Endodermal cell (in vitro differentiated cells): ENCODE measurements at regions not wholly inside any gene's neighbourhood (a gene's known extent, or its start where the extent isn't known, plus 50 kb on each side); places are given as distances from the start of the nearest gene placed in this dataset.

Experiments used
- DNase-seq: peaks from one replicate; pipeline ENCODE4 v3.0.0-alpha.2; 2017
- H3K27ac ChIP-seq: 2 replicates; pipeline ENCODE4 v1.5.1; 2013; ENCODE audit warnings: mild to moderate bottlenecking, low read depth, low read length, moderate library complexity
- H3K27me3 ChIP-seq: 2 replicates; pipeline ENCODE4 v1.6.1; 2013; ENCODE audit warnings: mild to moderate bottlenecking, low read length, moderate library complexity; ENCODE audit not compliant: insufficient read depth, control insufficient read depth, poor library complexity, severe bottlenecking
- H3K36me3 ChIP-seq: 2 replicates; pipeline ENCODE4 v1.7.0; 2013; ENCODE audit warnings: mild to moderate bottlenecking, low read length, moderate library complexity; ENCODE audit not compliant: control insufficient read depth, insufficient read depth
- H3K4me1 ChIP-seq: one replicate; pipeline ENCODE4 v1.7.0; 2013; ENCODE audit warnings: low read length; ENCODE audit not compliant: control insufficient read depth, insufficient read depth
- H3K4me3 ChIP-seq: 2 replicates; pipeline ENCODE4 v1.5.1; 2013; ENCODE audit warnings: mild to moderate bottlenecking, low read length, moderate library complexity
- H3K9ac ChIP-seq: 2 replicates; pipeline ENCODE4 v1.6.1; 2013; ENCODE audit warnings: mild to moderate bottlenecking, low read length, moderate library complexity; ENCODE audit not compliant: poor library complexity, severe bottlenecking; ENCODE audit errors: extremely low read depth
- H3K9me3 ChIP-seq: 2 replicates; pipeline ENCODE4 v1.6.1; 2013; ENCODE audit warnings: mild to moderate bottlenecking, low read length, moderate library complexity; ENCODE audit not compliant: control insufficient read depth
- H3K27ac Mint-ChIP-seq: 2 replicates; pipeline ENCODE4 v1.8.0; 2020; ENCODE audit warnings: mixed read lengths
- H3K27me3 Mint-ChIP-seq: 2 replicates; pipeline ENCODE4 v1.8.0; 2021; ENCODE audit warnings: mild to moderate bottlenecking, mixed read lengths; ENCODE audit not compliant: insufficient read depth
- H3K36me3 Mint-ChIP-seq: 2 replicates; pipeline ENCODE4 v1.8.0; 2020; ENCODE audit warnings: low read depth, mixed read lengths
- H3K4me1 Mint-ChIP-seq: 2 replicates; pipeline ENCODE4 v1.8.0; 2020; ENCODE audit warnings: mixed read lengths
- H3K4me3 Mint-ChIP-seq: 2 replicates; pipeline ENCODE4 v1.8.0; 2020; ENCODE audit warnings: mild to moderate bottlenecking, moderate library complexity, mixed read lengths
- H3K9me3 Mint-ChIP-seq: 2 replicates; pipeline ENCODE4 v1.8.0; 2020; ENCODE audit warnings: mild to moderate bottlenecking, mixed read lengths
- WGBS, 2 experiments: methylation state at CpG; one replicate each; pipeline versions ENCODE4 v1.1.5 to v1.1.7; 2013; ENCODE audit warnings: missing lambda C conversion rate in 2 of 2, mixed read lengths in 1 of 2; ENCODE audit not compliant: insufficient coverage in 1 of 2, insufficient read length in 1 of 2; 5-methylcytosine and 5-hydroxymethylcytosine counted together
- TF ChIP-seq, protein P1 (sequence below): fragments of 200-600 bp; sonication (generic); conservative IDR thresholded peaks from 2 replicates; pipeline ENCODE4 v1.5.0; 2021; ENCODE audit warnings: antibody characterized with exemption, mild to moderate bottlenecking

- Histone ChIP-seq H3K9ac (no peak overlapping the region), H3K36me3 (no peaks in the 10 kb centered on the region), H3K4me1 (no peaks in the 10 kb centered on the region), H3K27ac (no peak overlapping the region), H3K27me3 (no peaks in the 10 kb centered on the region), H3K9me3 (no peaks in the 10 kb centered on the region), H3K4me3 (no peak overlapping the region)
- Mint-ChIP-seq H3K4me3 (no peak overlapping the region), H3K4me1 (no peaks in the 10 kb centered on the region), H3K36me3 (no peaks in the 10 kb centered on the region), H3K27ac (no peak overlapping the region), H3K9me3 (peaks cover 2% of the 10 kb centered on the region), H3K27me3 (no peaks in the 10 kb centered on the region)
- no peak for DNase-seq
- WGBS, 2 experiments = 81% methylated on average over 1 of the region's 1 CpG; no CpG with 5 or more reads in 1 of the 2 experiments
- TF ChIP-seq, protein P1, sequence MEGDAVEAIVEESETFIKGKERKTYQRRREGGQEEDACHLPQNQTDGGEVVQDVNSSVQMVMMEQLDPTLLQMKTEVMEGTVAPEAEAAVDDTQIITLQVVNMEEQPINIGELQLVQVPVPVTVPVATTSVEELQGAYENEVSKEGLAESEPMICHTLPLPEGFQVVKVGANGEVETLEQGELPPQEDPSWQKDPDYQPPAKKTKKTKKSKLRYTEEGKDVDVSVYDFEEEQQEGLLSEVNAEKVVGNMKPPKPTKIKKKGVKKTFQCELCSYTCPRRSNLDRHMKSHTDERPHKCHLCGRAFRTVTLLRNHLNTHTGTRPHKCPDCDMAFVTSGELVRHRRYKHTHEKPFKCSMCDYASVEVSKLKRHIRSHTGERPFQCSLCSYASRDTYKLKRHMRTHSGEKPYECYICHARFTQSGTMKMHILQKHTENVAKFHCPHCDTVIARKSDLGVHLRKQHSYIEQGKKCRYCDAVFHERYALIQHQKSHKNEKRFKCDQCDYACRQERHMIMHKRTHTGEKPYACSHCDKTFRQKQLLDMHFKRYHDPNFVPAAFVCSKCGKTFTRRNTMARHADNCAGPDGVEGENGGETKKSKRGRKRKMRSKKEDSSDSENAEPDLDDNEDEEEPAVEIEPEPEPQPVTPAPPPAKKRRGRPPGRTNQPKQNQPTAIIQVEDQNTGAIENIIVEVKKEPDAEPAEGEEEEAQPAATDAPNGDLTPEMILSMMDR = no peak
Measured at GRCh38 chr11:60633645-60634044, 65.8 kb upstream of the MS4A8 start.

- no peaks in the 10 kb centered on the region for H3K9me3 ChIP-seq
- no peaks in the 10 kb centered on the region for H3K27me3 Mint-ChIP-seq
- no peaks in the 10 kb centered on the region for H3K4me1 Mint-ChIP-seq
- DNase-seq = peak; percentile 83
- H3K27ac ChIP-seq = no peak overlapping the region
- TF ChIP-seq, protein P1 = peak; percentile 83
- H3K9ac ChIP-seq = no peak overlapping the region
- no peak overlapping the region for H3K4me3 ChIP-seq
- H3K4me1 ChIP-seq = no peaks in the 10 kb centered on the region
- H3K36me3 ChIP-seq = no peaks in the 10 kb centered on the region
- H3K36me3 Mint-ChIP-seq = no peaks in the 10 kb centered on the region
- H3K9me3 Mint-ChIP-seq = peaks cover 2% of the 10 kb centered on the region
- H3K27ac Mint-ChIP-seq = no peak overlapping the region
- no peak overlapping the region for H3K4me3 Mint-ChIP-seq
- no peaks in the 10 kb centered on the region for H3K27me3 ChIP-seq
- WGBS, 2 experiments = 45% methylated on average over 2 of the region's 2 CpGs; no CpG with 5 or more reads in 1 of the 2 experiments
Measured at GRCh38 chr11:60634126-60634525, 65.3 kb upstream of the MS4A8 start.

- Histone ChIP-seq H3K27ac (no peak overlapping the region), H3K9ac (no peak overlapping the region), H3K27me3 (no peaks in the 10 kb centered on the region), H3K4me1 (no peaks in the 10 kb centered on the region), H3K36me3 (no peaks in the 10 kb centered on the region), H3K9me3 (no peaks in the 10 kb centered on the region), H3K4me3 (no peak overlapping the region)
- Mint-ChIP-seq H3K27ac (no peak overlapping the region), H3K4me1 (no peaks in the 10 kb centered on the region), H3K9me3 (peaks cover 5% of the 10 kb centered on the region), H3K27me3 (no peaks in the 10 kb centered on the region), H3K4me3 (no peak overlapping the region), H3K36me3 (no peaks in the 10 kb centered on the region)
- no peak for DNase-seq
- 95% methylated on average over 3 of the region's 3 CpGs; no CpG with 5 or more reads in 1 of the 2 experiments for WGBS, 2 experiments
- TF ChIP-seq, protein P1 = no peak
Measured at GRCh38 chr11:60641940-60642339, 57.5 kb upstream of the MS4A8 start.
